Breast epithelium (tissue), 3 donors: ENCODE measurements at regions not wholly inside any gene's neighbourhood (a gene's known extent, or its start where the extent isn't known, plus 50 kb on each side); places are given as distances from the start of the nearest gene placed in this dataset.

Experiments
- CTCF ChIP-seq, 3 donors: fragments of 450-650 bp; IDR thresholded peaks; one replicate each; pipeline ENCODE4 v1.5.1; 2016 to 2017; ENCODE audit warnings: antibody characterized with exemption in 3 of 3, mild to moderate bottlenecking in 3 of 3, moderate library complexity in 3 of 3
- POLR2A ChIP-seq: fragments of 450-650 bp; IDR thresholded peaks from one replicate; pipeline ENCODE4 v1.6.1; 2016; ENCODE audit warnings: antibody characterized with exemption, mild to moderate bottlenecking, moderate library complexity
- POLR2AphosphoS5 ChIP-seq, 3 donors: sonication (generic); formaldehyde crosslinking; IDR thresholded peaks; one replicate each; pipeline ENCODE4 v1.6.1; 2017; ENCODE audit warnings: antibody characterized with exemption in 3 of 3

GRCh38 chr17:72401883-72402726 lies 281.3 kb downstream of the SOX9 start:
- TF ChIP-seq CTCF (IDR thresholded peaks at IDR 0.05) (no peak), POLR2A (no peak), POLR2AphosphoS5 (IDR thresholded peaks at IDR 0.05) (no peak)
